AML-193 (cell line): ENCODE measurements at regions not wholly inside any gene's neighbourhood (a gene's known extent, or its start where the extent isn't known, plus 50 kb on each side); places are given as distances from the start of the nearest gene placed in this dataset.
A peak's percentile ranks its signal among the peaks of the same experiment; 100 is the strongest.

Experiments used
- DNase-seq, 2 experiments: peaks; one replicate each; lab custom pipeline; 2025; lab: John Stamatoyannopoulos, UW

DNA sequence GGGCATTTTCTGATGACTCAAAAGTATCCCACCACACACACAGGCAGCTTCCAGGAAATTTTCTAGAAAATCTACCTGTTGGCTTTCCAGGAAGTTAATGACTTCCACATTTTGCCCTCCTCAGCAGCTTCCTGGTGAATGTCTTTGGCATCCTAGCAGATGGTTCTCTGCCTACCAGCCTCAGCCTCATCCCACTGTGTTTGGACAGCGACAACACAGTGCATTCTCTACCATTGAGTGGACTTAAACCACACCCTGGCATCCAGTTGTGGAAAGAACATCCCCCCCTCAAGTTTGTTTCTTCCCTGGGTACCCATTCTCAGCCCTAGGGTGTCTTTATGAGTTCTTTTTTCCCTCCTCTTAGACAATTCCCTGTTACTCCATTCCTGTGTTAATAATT is 50.8 kb upstream of the GADL1 start:
- no peak for DNase-seq

DNA sequence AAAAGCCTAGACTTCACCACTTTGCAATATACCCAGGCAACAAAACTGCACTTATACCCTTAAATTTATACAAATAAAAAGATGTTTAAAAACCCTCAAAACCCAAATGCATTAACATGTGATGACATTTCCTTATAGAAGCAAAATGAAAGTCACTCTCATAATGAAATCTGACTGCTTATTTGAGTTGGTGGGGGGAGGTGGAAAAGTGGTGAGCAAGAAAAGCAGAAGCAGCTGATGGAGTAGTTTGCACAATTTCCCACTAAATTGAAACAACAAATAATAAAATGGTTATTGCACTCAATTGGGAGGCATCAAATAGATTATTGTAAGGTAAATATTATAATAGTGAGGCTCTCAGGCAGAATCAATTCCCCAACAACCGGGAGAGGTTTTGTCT is 54.0 kb upstream of the GADL1 start:
- peak; percentile 53 to 67 for DNase-seq

DNA sequence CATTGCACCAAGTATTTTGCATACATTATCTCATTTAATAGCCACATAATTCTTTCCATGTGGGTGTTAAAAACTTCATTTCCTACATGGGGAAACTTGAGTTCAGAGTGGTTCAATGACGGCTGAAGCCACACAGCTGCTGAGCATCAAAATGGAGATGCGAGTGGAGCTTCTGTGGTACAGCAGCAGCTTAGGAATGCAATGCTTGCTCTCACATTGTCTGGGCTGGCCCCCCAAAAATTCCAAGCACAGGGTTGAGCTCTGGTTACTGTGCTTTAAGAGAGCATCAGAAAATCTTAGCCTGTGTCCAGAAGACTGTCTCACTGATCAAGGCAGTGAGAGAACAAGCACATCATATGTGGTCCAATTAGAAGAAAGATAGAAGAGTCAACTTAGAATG is 57.4 kb upstream of the GADL1 start:
- DNase-seq: no peak

DNA sequence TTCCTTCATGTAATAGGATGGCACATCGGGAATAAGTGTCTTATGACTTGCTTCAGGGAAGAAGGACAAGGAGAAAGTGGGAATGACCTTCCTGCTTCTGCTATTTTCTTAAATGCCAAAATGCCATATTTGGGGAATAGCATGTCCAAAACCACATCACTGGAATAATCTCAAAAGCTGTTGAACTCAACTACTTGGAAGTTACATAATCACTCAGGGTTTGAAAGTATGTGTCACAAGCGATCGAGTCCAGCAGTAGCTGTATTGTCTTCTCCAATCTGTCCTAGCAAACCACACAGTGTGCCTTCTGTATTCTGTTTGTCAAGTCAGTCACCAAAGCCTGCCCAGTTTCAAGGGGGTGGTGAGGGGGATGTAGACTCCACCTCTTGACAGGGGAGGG is 58.3 kb upstream of the GADL1 start:
- DNase-seq: no peak

DNA sequence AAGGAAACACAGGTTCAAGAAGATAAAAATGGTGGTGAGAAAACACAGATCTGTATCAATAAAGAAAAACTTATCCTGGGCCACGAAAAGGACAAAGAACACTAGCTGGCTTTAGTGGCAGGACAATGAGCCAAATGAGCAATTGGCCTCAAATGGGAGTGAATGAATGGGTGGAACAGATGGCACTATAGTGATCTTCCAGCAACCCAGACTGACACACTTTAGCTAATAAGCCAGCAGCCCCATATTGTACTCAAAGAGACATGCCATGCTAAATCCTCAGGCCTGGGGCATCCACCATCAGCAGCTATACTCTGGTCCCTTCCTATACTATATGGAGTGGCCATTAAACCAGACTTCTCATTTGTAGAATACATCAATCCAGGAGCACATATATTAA is 60.0 kb upstream of the GADL1 start:
- DNase-seq: no peak

DNA sequence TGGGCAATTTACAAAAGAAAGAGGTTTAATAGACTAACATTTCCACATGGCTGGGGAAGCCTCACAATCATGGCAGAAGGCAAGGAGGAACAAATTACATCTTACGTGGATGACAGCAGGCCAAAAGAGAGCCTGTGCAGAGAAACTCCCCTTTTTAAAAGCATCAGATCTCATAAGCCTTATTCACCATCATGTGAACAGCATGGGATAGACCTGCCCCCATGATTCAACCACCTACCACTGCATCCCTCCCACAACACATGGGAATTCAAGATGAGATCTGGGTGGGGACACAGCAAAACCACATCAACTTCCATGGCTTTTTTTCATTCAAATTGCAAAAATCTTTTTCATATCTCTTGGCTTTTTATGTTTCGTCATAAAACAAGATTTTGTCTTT is 67.6 kb upstream of the GADL1 start:
- DNase-seq: no peak

DNA sequence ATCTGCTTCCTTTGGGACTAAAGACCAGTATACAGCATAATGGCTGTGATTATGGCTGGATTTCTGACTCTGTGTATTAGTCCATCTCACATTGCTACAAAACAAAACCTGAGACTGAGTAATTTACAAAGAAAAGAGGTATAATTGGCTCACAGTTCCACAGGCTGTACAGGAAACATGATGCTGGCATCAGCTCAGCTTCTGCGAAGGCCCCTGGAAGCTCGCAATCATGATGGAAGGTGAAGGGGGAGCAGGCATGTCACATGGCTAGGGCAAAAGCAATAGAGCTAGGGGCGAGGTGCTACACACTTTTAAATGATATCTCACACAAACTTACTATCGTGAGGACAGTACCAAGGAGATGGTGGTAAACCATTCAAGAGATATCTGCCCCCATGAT is 68.0 kb upstream of the GADL1 start:
- DNase-seq: no peak

DNA sequence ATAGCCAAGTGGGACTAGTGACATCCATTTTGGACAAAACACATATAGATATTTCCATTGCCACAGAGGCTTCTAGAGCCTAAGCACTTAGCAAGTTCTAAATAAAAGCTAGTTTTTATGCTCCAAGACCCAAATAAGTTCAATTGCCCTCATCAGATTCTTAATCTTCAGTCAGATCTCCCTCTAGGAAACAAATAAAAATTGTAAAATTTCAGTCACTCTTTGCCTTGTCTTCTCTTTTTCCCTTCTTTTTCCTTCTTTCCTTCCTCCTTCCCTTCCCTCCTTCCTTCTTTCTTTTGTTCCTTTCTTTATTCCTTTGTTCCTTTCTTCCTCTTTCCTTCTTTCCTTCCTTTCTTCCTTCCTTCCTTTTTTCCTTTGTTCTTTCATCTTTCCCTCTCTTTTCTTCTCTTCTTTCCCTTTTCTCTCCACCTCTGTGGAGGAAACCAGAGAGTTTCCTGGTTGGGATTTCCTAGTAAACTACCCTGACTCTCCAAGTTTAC is 68.8 kb upstream of the GADL1 start:
- no peak for DNase-seq

DNA sequence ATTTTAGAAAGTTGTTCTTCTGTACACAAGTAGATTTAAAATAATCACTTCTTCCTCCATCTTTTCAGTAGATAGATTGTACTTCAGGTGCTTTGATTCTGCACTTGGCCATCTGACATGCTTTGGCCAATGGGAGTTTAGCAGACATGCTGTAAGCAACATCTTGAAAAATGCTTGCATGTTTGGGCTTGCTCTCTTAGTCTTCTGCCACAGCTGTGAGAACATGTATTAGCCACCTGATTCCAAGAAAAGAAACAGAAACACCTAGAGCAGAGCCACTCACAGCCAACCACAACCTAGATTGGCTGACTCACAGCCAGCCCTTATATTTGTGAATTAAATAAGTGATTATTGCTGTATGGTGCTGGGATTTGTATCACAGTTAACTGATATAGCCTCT is 70.2 kb upstream of the GADL1 start:
- no peak for DNase-seq

DNA sequence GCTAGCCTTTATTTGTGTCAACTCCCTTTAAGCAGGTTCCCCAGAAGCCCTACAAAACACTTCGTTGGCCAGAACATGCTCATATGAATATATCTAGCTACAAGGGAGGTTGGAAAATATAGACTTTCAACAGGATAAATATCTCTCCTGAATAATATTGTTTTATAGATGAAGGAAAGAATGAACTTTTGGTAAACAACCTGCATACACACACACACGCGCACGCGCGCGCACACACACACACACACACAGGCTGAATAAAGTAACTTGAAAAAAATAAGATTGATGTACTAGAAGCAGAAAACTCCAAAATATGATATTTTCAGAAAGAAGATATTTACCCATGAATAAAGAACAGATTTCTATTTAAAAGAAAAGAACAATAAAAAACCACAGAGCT is 72.4 kb upstream of the GADL1 start:
- DNase-seq: no peak

DNA sequence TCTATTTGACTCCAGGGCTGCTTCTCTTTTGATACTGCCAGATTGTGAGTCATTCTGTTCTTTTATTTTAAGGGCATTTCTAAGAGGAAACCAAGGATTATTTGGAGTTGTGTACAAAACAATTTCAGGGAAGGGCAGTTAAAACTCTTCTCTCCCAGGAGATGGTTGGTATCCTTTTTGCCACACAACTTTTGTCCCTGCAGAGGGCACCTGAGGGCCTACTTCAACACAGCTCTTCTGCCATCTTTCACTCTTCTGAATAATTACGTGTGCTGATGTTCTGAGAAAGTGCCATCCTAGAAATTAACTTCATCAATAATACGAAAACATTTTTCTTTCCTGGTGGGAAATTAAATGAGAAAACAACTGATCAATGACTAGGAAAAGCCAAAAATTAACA is 75.7 kb upstream of the GADL1 start:
- peak in 1 of 2 experiments; percentile 3 for DNase-seq

DNA sequence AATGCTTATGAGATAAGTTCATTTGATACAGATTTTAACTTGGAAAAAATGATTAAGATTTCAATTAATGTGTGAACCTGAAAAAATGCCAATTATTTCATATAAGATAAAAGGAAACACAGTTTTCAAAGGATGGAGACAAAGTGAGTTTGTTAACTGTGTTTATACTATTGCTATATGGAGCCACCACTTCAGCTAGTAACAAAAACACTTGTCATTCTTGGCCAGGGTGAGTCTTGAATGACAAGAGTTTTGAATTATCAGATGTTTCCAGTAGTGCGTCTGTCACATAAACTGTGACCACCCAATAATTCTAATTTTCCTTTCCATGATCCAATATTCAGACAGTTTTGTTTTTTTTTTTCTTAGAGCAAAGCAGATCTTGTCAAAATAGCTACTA is 78.0 kb upstream of the GADL1 start:
- DNase-seq: no peak

DNA sequence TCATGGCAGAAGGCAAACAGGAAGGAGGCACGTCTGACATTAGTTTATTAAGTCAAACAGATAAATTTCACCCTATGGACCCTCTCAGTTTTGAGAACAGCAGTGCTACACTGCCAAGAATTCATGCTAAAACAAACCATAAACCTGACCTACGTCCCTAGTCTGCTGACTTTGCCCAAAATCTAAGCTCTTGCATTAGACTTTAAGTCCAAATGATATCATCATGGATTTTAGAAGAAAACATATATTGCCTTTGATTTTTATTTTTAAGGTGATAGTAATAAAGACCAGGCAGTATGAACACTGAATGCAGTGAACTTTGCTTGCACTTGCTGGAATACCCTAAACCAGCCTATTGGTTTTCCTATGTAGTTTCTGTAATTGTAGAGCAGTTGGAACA is 79.6 kb upstream of the GADL1 start:
- DNase-seq: no peak

DNA sequence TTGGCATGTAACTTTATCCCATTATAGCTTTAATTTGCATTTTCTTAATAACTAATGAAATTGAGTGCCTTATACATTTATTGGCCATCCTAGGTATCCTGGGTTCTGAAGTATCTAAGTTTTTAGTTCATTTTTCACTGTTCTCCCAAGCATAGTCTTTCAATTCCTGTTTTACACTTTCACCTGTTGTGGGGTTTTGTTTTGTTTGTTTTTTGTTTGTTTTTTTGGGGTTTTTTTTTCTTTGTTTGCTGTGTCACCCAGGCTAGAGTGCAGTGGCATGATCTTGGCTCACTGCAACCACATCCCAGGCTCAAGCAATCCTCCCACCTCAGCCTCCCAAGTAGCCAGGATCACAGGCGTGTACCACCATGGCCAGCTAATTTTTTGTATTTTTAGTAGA is 83.1 kb upstream of the GADL1 start:
- DNase-seq: no peak

DNA sequence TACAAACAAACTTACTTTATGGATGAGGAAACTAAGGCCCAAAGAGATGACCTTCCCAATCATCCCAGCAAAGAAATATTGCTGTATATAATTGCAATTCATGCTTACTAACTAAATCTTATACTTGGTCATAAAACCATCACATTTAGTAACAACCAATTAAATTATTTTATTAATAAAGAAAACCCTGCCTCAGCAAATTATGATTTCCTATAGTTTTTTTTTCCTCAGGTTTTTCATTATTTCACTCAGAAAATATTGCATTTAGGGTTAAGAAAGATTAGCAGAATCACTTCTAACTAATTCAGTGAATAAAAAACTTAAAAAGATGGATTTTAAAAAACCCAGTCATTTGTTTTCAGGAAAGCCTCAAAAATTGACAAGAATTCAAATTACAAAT is 86.5 kb upstream of the GADL1 start:
- no peak for DNase-seq

DNA sequence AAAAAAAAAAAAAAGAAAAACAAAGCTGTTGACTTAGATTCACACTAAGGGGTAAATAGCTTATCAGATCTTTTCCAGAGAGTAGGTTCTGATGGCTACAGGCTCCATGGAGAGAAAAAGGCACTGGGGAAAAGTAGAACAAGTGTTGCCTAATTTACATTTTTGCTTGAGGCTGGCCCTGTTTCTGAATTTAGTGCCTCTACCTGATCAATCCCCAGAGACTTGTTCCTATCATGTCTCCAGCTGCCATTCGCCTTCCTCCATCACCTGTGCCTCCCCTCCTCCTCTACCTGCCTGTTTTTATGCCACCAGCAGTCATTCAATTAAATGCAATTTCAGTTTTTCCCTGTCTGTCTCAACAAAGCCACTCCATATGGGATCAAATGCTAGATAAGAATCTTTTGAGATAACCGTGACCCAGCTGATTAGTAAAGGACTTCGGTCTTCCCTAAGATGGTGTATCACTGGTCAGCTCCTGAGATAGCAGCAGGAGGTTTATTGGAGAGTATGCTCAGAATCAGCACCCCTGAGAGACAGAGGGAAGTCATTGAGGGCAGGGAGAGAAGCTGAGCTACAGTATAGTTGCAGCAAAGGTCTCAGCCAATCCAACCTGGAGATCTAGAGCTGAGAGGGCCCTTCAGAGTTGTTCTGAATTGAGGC is 88.1 kb upstream of the GADL1 start:
- no peak for DNase-seq

DNA sequence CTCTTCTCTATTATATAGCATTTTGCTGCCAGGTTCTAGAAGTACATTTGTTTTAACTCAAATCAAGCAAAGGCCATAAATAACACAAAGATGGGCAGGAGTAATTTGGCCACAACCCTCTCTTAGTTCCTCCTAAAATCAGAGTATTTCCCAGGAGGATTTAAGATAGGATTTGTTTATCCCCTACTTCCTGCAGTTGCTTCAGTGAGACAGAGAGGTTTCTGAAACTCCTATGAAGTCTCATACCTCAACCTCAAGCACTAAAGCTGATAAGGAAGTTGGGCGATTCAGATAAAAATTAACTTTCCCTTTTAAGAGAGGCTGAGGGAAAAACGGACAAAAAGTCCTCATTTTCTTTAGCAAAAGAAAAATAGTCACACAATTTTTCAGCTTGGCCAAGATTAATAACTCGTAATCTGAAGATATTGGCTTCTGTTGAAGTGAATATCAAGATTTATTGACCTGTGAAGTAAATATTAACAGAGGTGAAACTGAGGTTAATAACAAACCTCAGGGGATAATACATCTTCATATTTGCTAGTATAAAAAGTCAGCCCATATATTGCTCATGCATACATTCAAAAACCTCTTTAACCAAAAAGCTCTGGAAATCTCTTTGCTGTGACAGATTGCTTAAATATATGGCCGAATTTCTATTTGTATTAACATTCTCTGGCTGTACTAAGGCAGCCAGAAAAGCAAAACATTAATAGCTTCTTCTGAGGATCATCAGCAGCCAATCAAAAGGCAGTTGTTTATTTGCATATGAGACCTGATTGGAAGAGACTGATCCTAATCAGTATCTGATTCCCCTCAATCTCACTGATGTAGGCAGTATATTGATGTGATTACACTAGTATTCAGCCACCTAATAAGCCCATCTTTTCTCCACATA is 90.6 kb upstream of the GADL1 start:
- DNase-seq: no peak

DNA sequence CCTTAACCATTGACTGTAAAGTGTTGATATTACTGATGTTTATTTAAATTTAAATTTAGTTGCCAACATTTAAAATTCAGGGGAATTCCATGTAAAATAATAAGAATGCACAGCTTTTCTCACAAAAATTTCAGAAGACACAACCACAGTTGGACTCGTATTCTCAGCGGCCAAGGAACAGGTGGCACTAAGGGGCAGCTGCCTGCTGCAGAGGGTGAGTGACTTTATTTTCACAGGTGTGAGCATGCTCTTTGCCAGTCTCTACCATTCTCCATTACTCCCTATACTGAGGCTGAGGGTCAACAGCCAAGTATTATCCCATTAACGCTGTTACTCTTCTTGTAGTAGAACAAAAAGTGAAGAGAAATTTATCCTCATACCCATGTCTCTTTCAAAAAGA is 92.1 kb upstream of the GADL1 start:
- no peak for DNase-seq

DNA sequence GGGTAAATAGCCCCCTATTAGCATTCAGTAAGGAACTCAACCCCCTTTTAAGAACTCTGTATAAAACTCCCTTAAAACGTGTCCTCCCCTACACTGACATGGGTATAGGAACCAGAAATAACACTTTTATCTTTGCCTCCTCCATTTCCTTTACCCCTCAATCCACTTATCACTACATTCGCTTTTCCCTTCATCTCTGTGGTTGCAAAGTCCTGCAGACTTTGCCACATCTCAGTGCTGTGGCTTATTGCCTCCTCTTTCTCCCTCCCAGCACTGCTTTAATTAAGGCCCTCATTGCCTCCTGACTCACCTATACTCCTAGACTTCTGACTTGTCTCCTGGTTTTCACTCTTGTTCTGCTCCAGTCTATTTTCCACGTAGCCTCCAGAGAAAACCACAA is 94.3 kb upstream of the GADL1 start:
- no peak for DNase-seq

DNA sequence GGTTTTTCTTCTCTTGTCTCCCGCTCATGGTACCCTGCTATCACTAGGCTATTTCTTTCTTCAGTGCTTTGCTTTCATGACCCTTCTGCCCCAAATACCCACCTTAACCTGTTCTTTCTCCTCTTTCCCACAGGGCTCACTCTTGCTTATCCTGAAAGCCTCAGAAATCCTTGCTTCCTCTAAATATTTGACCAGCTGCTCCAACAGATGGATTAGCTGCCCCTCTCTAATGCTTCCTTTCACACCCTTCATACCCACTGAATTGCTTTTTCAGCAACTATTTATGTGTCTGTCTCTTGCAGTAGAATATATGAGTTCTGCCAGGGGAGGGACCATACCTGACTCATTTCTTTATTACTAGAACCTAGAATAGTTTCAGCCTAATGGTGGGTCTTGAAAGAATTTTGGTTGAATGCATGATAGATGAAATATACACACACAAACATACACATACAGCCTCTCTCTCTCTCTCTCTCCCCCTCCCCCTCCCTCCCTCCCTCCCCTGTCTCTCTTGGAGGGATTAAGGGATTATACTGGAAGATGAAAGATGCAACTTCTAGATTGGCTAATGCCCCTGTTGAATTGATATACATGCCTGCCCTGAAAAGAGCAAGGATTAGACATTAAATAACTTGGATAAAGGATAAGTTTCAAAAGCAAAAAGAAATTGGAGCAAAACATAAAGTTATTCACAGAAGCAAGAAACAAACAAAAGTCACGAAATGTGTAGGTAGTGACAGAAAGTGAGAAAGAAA is 95.0 kb upstream of the GADL1 start:
- no peak for DNase-seq

DNA sequence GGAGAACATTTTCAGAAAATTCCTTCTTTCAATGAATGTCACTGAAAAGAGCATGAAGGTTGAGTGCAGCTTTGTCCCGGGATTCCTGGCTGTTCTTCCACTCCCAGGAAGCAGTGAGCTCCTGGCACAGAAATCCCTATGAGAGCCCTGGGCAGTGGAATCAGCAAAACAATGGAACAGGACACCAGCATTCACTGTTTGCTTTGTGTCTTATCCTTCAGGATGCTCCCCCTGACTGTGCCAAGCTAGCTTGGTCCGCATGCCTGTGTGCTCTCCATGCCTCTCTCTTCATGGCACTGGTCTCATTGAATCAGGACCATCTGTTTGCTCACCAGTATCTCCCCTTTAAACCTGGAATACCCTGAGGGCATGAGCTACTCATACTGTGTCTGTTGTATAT is 102.0 kb upstream of the GADL1 start:
- DNase-seq: no peak

DNA sequence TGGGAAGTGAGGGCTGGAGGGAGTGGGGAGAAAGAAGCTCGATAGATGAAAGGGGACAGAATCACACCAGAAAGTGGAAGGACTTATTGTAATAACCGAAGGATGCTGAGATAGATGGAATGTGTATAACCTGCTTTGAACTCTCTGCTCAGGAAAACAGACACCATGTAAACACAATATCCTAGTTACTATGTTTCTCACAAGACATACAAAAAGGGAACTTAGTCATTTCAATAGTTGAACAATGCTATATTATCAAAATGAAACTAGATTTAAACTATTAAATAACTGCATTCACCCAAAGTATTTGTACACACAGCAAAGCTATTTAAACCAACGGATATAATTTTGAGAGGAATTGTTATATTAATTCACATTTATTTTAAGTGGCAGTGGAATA is 108.3 kb upstream of the GADL1 start:
- no peak for DNase-seq
